ENCODE measurements at regions not wholly inside any gene's neighbourhood (a gene's known extent, or its start where the extent isn't known, plus 50 kb on each side); places are given as distances from the start of the nearest gene placed in this dataset.
"Not testable (repeated sequence)": the region's sequence is repeated elsewhere in the genome, so short reads cannot be mapped to it uniquely, and the experiment has no call there.

GRCh38 chr18:67783196-67783946 is 266.9 kb upstream of the DSEL start:
- peak; percentile 73 for DNase-seq (ENCODE audit: low read depth)

GRCh38 chr18:67778016-67778415 is 261.5 kb upstream of the DSEL start:
- DNase-seq (ENCODE audit: low read depth): no peak

- DNase-seq (ENCODE audit: low read depth): no peak
These were observed 260.4 kb upstream of the DSEL start for GRCh38 chr18:67776929-67777328.

GRCh38 chr18:67771271-67771670 is 254.8 kb upstream of the DSEL start:
- DNase-seq (ENCODE audit: low read depth): no peak

GRCh38 chr18:67770520-67770919 is 254.0 kb upstream of the DSEL start:
- no peak for DNase-seq (ENCODE audit: low read depth)

GRCh38 chr18:67766930-67767329 is 250.4 kb upstream of the DSEL start:
- peak; percentile 66 for DNase-seq (ENCODE audit: low read depth)

- DNase-seq (ENCODE audit: low read depth): not testable (repeated sequence)
These were observed 235.7 kb upstream of the DSEL start for GRCh38 chr18:67752211-67752610.

- no peak for DNase-seq (ENCODE audit: low read depth)
These were observed 226.4 kb upstream of the DSEL start for GRCh38 chr18:67742954-67743353.

- no peak for DNase-seq (ENCODE audit: low read depth)
These were observed 226.0 kb upstream of the DSEL start for GRCh38 chr18:67742525-67742924.

- no peak for DNase-seq (ENCODE audit: low read depth)
These were observed 219.0 kb upstream of the DSEL start for GRCh38 chr18:67735506-67735905.

- DNase-seq (ENCODE audit: low read depth): peak; percentile 6
These were observed 216.6 kb upstream of the DSEL start for GRCh38 chr18:67733088-67733487.

- DNase-seq (ENCODE audit: low read depth): no peak
These were observed 215.3 kb upstream of the DSEL start for GRCh38 chr18:67731851-67732250.

- peak; percentile 34 for DNase-seq (ENCODE audit: low read depth)
These were observed 214.4 kb upstream of the DSEL start for GRCh38 chr18:67730886-67731285.

GRCh38 chr18:67728364-67728763 is 211.8 kb upstream of the DSEL start:
- no peak for DNase-seq (ENCODE audit: low read depth)

- DNase-seq (ENCODE audit: low read depth): peak; percentile 41
These were observed 210.4 kb upstream of the DSEL start for GRCh38 chr18:67726882-67727281.

GRCh38 chr18:67717800-67718199 is 201.3 kb upstream of the DSEL start:
- DNase-seq (ENCODE audit: low read depth): no peak

- DNase-seq (ENCODE audit: low read depth): no peak
These were observed 199.0 kb upstream of the DSEL start for GRCh38 chr18:67715567-67715966.

GRCh38 chr18:67710639-67711038 is 194.1 kb upstream of the DSEL start:
- no peak for DNase-seq (ENCODE audit: low read depth)

GRCh38 chr18:67705748-67706147 is 189.2 kb upstream of the DSEL start:
- DNase-seq (ENCODE audit: low read depth): peak; percentile 2

GRCh38 chr18:67695684-67696083 is 179.2 kb upstream of the DSEL start:
- DNase-seq (ENCODE audit: low read depth): no peak

- DNase-seq (ENCODE audit: low read depth): no peak
These were observed 178.3 kb upstream of the DSEL start for GRCh38 chr18:67694787-67695186.

- DNase-seq (ENCODE audit: low read depth): peak; percentile 17
These were observed 176.3 kb upstream of the DSEL start for GRCh38 chr18:67692811-67693210.

GRCh38 chr18:67682516-67682915 is 166.0 kb upstream of the DSEL start:
- DNase-seq (ENCODE audit: low read depth): no peak

GRCh38 chr18:67677489-67677888 is 161.0 kb upstream of the DSEL start:
- DNase-seq (ENCODE audit: low read depth): no peak
